HepG2 (cell line): ENCODE measurements at regions not wholly inside any gene's neighbourhood (a gene's known extent, or its start where the extent isn't known, plus 50 kb on each side); places are given as distances from the start of the nearest gene placed in this dataset.

Experiments
- BCLAF1 ChIP-seq: fragments of 450-650 bp; IDR thresholded peaks from 2 replicates; pipeline ENCODE4 v1.6.1; 2017; ENCODE audit warnings: mild to moderate bottlenecking
- CCAR2 ChIP-seq: fragments of 200-400 bp; formaldehyde crosslinking; optimal IDR thresholded peaks from 2 replicates; pipeline ENCODE3; 2018; ENCODE audit warnings: low read depth, mild to moderate bottlenecking, low read length, moderate library complexity
- GABPB1 ChIP-seq: IDR thresholded peaks from 2 replicates; pipeline ENCODE4 v1.6.1; 2016; ENCODE audit warnings: mild to moderate bottlenecking, missing genetic modification reagents, moderate library complexity, missing compliant biosample characterization
- GATAD1 ChIP-seq: IDR thresholded peaks from 2 replicates; pipeline ENCODE4 v1.6.1; 2016; ENCODE audit warnings: missing genetic modification reagents, missing compliant biosample characterization
- HNRNPLL ChIP-seq: fragments of 200-400 bp; formaldehyde crosslinking; IDR thresholded peaks from 2 replicates; pipeline ENCODE4 v1.6.1; 2017; ENCODE audit warnings: mild to moderate bottlenecking, low read depth, low read length; ENCODE audit not compliant: poor library complexity, severe bottlenecking
- IRF9 ChIP-seq: sonication (generic); formaldehyde crosslinking; IDR thresholded peaks from 2 replicates; pipeline ENCODE4 v1.8.0; 2022; ENCODE audit warnings: missing genetic modification reagents, mild to moderate bottlenecking, borderline replicate concordance
- PRMT3 ChIP-seq: sonication (generic); formaldehyde crosslinking; IDR thresholded peaks from 2 replicates; pipeline ENCODE4 v1.8.1; 2022; ENCODE audit warnings: low read depth, mild to moderate bottlenecking, moderate library complexity, missing genetic modification reagents, borderline replicate concordance
- STAG1 ChIP-seq: sonication (generic); formaldehyde crosslinking; IDR thresholded peaks from 2 replicates; pipeline ENCODE4 v1.4.0; 2020; ENCODE audit warnings: missing genetic modification reagents
- TRAFD1 ChIP-seq: sonication (generic); formaldehyde crosslinking; IDR thresholded peaks from 2 replicates; pipeline ENCODE4 v1.5.1; 2020; ENCODE audit warnings: missing genetic modification reagents, mild to moderate bottlenecking, borderline replicate concordance
- ZNF30 ChIP-seq: sonication (generic); formaldehyde crosslinking; IDR thresholded peaks from 2 replicates; pipeline ENCODE4 v1.5.0; 2020; ENCODE audit warnings: mild to moderate bottlenecking, missing genetic modification reagents
- ZNF589 ChIP-seq: sonication (generic); formaldehyde crosslinking; conservative IDR thresholded peaks from 2 replicates; pipeline ENCODE4 v1.8.0; 2022; ENCODE audit warnings: mild to moderate bottlenecking, moderate library complexity, missing genetic modification reagents
- ZNF773 ChIP-seq: sonication (generic); formaldehyde crosslinking; IDR thresholded peaks from 2 replicates; pipeline ENCODE4 v1.4.0; 2020; ENCODE audit warnings: missing genetic modification reagents, borderline replicate concordance
- ZNF878 ChIP-seq: sonication (generic); formaldehyde crosslinking; IDR thresholded peaks from 2 replicates; pipeline ENCODE4 v1.8.1; 2023; ENCODE audit warnings: mild to moderate bottlenecking, missing genetic modification reagents, moderate library complexity
- ZNF883 ChIP-seq: sonication (generic); formaldehyde crosslinking; IDR thresholded peaks from 2 replicates; pipeline ENCODE4 v1.5.1; 2020; ENCODE audit warnings: mild to moderate bottlenecking, missing genetic modification reagents; ENCODE audit errors: not compliant biosample characterization
- TF ChIP-seq, protein P1 (sequence below): sonication (generic); formaldehyde crosslinking; IDR thresholded peaks from 2 replicates; pipeline ENCODE4 v1.5.1; 2020; ENCODE audit warnings: mild to moderate bottlenecking, missing genetic modification reagents, moderate library complexity
- TF ChIP-seq, protein P2 (sequence below): sonication (generic); formaldehyde crosslinking; IDR thresholded peaks from 2 replicates; pipeline ENCODE4 v1.8.0; 2022; ENCODE audit warnings: mild to moderate bottlenecking, missing genetic modification reagents, moderate library complexity
- TF ChIP-seq, protein P3 (sequence below): IDR thresholded peaks from 2 replicates; pipeline ENCODE4 v1.6.1; 2016; ENCODE audit warnings: low read depth, borderline replicate concordance

GRCh38 chr12:46492471-46493085 is 120.0 kb upstream of the SLC38A2 start (continued):
- TF ChIP-seq ZNF589 (no peak), ZNF883 (CRISPR knock-in tag) (no peak), CCAR2 (no peak), IRF9 (CRISPR knock-in tag) (no peak), TRAFD1 (CRISPR knock-in tag) (no peak), ZNF878 (CRISPR knock-in tag) (peak; percentile 58; the same call in 1 of the 2 replicates), ZNF773 (CRISPR knock-in tag) (no peak), HNRNPLL (no peak), BCLAF1 (no peak), GABPB1 (CRISPR knock-in tag) (peak; percentile 37; the same call in 1 of the 2 replicates), GATAD1 (CRISPR knock-in tag) (peak; percentile 73), STAG1 (peak; percentile 59), ZNF30 (no peak), PRMT3 (CRISPR knock-in tag) (no peak)
- TF ChIP-seq, protein P1, sequence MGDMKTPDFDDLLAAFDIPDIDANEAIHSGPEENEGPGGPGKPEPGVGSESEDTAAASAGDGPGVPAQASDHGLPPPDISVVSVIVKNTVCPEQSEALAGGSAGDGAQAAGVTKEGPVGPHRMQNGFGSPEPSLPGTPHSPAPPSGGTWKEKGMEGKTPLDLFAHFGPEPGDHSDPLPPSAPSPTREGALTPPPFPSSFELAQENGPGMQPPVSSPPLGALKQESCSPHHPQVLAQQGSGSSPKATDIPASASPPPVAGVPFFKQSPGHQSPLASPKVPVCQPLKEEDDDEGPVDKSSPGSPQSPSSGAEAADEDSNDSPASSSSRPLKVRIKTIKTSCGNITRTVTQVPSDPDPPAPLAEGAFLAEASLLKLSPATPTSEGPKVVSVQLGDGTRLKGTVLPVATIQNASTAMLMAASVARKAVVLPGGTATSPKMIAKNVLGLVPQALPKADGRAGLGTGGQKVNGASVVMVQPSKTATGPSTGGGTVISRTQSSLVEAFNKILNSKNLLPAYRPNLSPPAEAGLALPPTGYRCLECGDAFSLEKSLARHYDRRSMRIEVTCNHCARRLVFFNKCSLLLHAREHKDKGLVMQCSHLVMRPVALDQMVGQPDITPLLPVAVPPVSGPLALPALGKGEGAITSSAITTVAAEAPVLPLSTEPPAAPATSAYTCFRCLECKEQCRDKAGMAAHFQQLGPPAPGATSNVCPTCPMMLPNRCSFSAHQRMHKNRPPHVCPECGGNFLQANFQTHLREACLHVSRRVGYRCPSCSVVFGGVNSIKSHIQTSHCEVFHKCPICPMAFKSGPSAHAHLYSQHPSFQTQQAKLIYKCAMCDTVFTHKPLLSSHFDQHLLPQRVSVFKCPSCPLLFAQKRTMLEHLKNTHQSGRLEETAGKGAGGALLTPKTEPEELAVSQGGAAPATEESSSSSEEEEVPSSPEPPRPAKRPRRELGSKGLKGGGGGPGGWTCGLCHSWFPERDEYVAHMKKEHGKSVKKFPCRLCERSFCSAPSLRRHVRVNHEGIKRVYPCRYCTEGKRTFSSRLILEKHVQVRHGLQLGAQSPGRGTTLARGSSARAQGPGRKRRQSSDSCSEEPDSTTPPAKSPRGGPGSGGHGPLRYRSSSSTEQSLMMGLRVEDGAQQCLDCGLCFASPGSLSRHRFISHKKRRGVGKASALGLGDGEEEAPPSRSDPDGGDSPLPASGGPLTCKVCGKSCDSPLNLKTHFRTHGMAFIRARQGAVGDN = no peak
- TF ChIP-seq, protein P2, sequence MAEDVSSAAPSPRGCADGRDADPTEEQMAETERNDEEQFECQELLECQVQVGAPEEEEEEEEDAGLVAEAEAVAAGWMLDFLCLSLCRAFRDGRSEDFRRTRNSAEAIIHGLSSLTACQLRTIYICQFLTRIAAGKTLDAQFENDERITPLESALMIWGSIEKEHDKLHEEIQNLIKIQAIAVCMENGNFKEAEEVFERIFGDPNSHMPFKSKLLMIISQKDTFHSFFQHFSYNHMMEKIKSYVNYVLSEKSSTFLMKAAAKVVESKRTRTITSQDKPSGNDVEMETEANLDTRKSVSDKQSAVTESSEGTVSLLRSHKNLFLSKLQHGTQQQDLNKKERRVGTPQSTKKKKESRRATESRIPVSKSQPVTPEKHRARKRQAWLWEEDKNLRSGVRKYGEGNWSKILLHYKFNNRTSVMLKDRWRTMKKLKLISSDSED = no peak
- TF ChIP-seq, protein P3, sequence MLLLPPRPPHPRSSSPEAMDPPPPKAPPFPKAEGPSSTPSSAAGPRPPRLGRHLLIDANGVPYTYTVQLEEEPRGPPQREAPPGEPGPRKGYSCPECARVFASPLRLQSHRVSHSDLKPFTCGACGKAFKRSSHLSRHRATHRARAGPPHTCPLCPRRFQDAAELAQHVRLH (CRISPR knock-in tag) = 0 out of 2 replicates have a peak, but pooled peaks have one; percentile 37
